Loucy (cell line): ENCODE measurements at regions not wholly inside any gene's neighbourhood (a gene's known extent, or its start where the extent isn't known, plus 50 kb on each side); places are given as distances from the start of the nearest gene placed in this dataset.

Source experiments
- H2AFZ ChIP-seq: fragments of 200-600 bp; sonication (generic); 2 replicates; pipeline ENCODE4 v1.6.0; 2016; ENCODE audit warnings: antibody characterized with exemption, mild to moderate bottlenecking, low read length, moderate library complexity
- H3F3A ChIP-seq: fragments of 200-600 bp; 2 replicates; pipeline ENCODE4 v1.6.0; 2016; ENCODE audit warnings: antibody characterized with exemption, low read depth, mild to moderate bottlenecking
- H3K27me3 ChIP-seq: fragments of 200-600 bp; sonication (generic); 2 replicates; pipeline ENCODE4 v1.6.1; 2014; ENCODE audit warnings: low read length, mild to moderate bottlenecking; ENCODE audit not compliant: insufficient read depth, poor library complexity, severe bottlenecking
- H3K36me3 ChIP-seq: fragments of 200-600 bp; sonication (generic); 2 replicates; pipeline ENCODE4 v1.6.1; 2016; ENCODE audit warnings: low read length; ENCODE audit not compliant: insufficient read depth
- H3K4me1 ChIP-seq: fragments of 200-600 bp; sonication (generic); 2 replicates; pipeline ENCODE4 v1.5.1; 2014; ENCODE audit warnings: low read length, mild to moderate bottlenecking; ENCODE audit not compliant: insufficient read depth, poor library complexity, severe bottlenecking
- H3K4me2 ChIP-seq: fragments of 200-600 bp; sonication (generic); 2 replicates; pipeline ENCODE4 v1.6.0; 2014; ENCODE audit warnings: antibody characterized with exemption, low read length, low read depth, mild to moderate bottlenecking; ENCODE audit not compliant: poor library complexity, severe bottlenecking
- H3K4me3 ChIP-seq: fragments of 200-600 bp; sonication (generic); 2 replicates; pipeline ENCODE4 v1.5.1; 2014; ENCODE audit warnings: low read length, mild to moderate bottlenecking, mixed read lengths; ENCODE audit not compliant: poor library complexity, severe bottlenecking
- H3K79me2 ChIP-seq: fragments of 200-600 bp; sonication (generic); 2 replicates; pipeline ENCODE4 v1.6.1; 2014; ENCODE audit warnings: low read length; ENCODE audit not compliant: insufficient read depth
- H3K9ac ChIP-seq: fragments of 200-600 bp; sonication (generic); 2 replicates; pipeline ENCODE4 v1.6.0; 2014; ENCODE audit warnings: mild to moderate bottlenecking, low read depth, low read length, moderate library complexity; ENCODE audit not compliant: poor library complexity, severe bottlenecking
- H3K9me2 ChIP-seq: fragments of 200-600 bp; sonication (generic); replicated peaks from 2 replicates; pipeline ENCODE4 v1.6.1; 2016; ENCODE audit warnings: low read depth, low read length, mixed read lengths
- H3K9me3 ChIP-seq: fragments of 200-600 bp; sonication (generic); 2 replicates; pipeline ENCODE4 v1.6.1; 2014; ENCODE audit warnings: mild to moderate bottlenecking, antibody characterized with exemption, low read length, low read depth; ENCODE audit not compliant: insufficient read depth
- H4K20me1 ChIP-seq: fragments of 200-600 bp; sonication (generic); 2 replicates; pipeline ENCODE4 v1.6.0; 2014; ENCODE audit warnings: antibody characterized with exemption, low read length, mild to moderate bottlenecking; ENCODE audit not compliant: insufficient read depth, poor library complexity, severe bottlenecking
- CTCF ChIP-seq: fragments of 200-600 bp; sonication (generic); conservative IDR thresholded peaks from 2 replicates; pipeline ENCODE4 v1.5.1; 2014; ENCODE audit warnings: mild to moderate bottlenecking, antibody characterized with exemption, low read length
- EZH2phosphoT487 ChIP-seq: fragments of 200-600 bp; IDR thresholded peaks from 2 replicates; pipeline ENCODE4 v1.6.1; 2018; ENCODE audit warnings: antibody characterized with exemption, mild to moderate bottlenecking, moderate library complexity, borderline replicate concordance

GRCh38 chr6:74248966-74249365, 553.0 kb downstream of the CD109 start:
- TF ChIP-seq CTCF, result no peak
- TF ChIP-seq EZH2phosphoT487, result no peak
- no peak overlapping the region for H3K9ac ChIP-seq
- no peaks in the 10 kb centered on the region for H3K4me1 ChIP-seq
- no peaks in the 10 kb centered on the region for H3K9me2 ChIP-seq
- no peaks in the 10 kb centered on the region for H4K20me1 ChIP-seq
- no peak overlapping the region for H3K4me2 ChIP-seq
- H3K4me3 ChIP-seq, result no peak overlapping the region
- no peaks in the 10 kb centered on the region for H3K27me3 ChIP-seq
- H3K36me3 ChIP-seq, result no peaks in the 10 kb centered on the region
- H3K9me3 ChIP-seq, result no peaks in the 10 kb centered on the region
- H2AFZ ChIP-seq, result no peak overlapping the region
- H3K79me2 ChIP-seq, result no peaks in the 10 kb centered on the region
- no peaks in the 10 kb centered on the region for H3F3A ChIP-seq

- no peaks in the 10 kb centered on the region for H3K4me1 ChIP-seq
- no peaks in the 10 kb centered on the region for H4K20me1 ChIP-seq
- no peak overlapping the region for H3K9ac ChIP-seq
- H2AFZ ChIP-seq, result no peak overlapping the region
- no peak overlapping the region for H3K4me3 ChIP-seq
- no peaks in the 10 kb centered on the region for H3K9me3 ChIP-seq
- H3F3A ChIP-seq, result no peaks in the 10 kb centered on the region
- TF ChIP-seq CTCF (no peak), EZH2phosphoT487 (no peak)
- H3K36me3 ChIP-seq, result no peaks in the 10 kb centered on the region
- no peaks in the 10 kb centered on the region for H3K79me2 ChIP-seq
- no peaks in the 10 kb centered on the region for H3K9me2 ChIP-seq
- no peak overlapping the region for H3K4me2 ChIP-seq
- H3K27me3 ChIP-seq, result no peaks in the 10 kb centered on the region
Observed at GRCh38 chr6:74222768-74223333, 526.8 kb downstream of the CD109 start.

- Histone ChIP-seq H4K20me1 (no peaks in the 10 kb centered on the region), H3F3A (no peaks in the 10 kb centered on the region), H3K4me2 (no peak overlapping the region), H2AFZ (no peak overlapping the region), H3K9me3 (no peaks in the 10 kb centered on the region; the same call in 1 of the 2 replicates), H3K4me3 (no peak overlapping the region), H3K79me2 (no peaks in the 10 kb centered on the region), H3K36me3 (no peaks in the 10 kb centered on the region), H3K9me2 (no peaks in the 10 kb centered on the region), H3K4me1 (no peaks in the 10 kb centered on the region), H3K27me3 (no peaks in the 10 kb centered on the region), H3K9ac (no peak overlapping the region)
- no peak for TF ChIP-seq EZH2phosphoT487
- no peak for TF ChIP-seq CTCF
Observed at GRCh38 chr6:74213995-74214394, 518.0 kb downstream of the CD109 start.
